ENCODE measurements at regions not wholly inside any gene's neighbourhood (a gene's known extent, or its start where the extent isn't known, plus 50 kb on each side); places are given as distances from the start of the nearest gene placed in this dataset.

DNA sequence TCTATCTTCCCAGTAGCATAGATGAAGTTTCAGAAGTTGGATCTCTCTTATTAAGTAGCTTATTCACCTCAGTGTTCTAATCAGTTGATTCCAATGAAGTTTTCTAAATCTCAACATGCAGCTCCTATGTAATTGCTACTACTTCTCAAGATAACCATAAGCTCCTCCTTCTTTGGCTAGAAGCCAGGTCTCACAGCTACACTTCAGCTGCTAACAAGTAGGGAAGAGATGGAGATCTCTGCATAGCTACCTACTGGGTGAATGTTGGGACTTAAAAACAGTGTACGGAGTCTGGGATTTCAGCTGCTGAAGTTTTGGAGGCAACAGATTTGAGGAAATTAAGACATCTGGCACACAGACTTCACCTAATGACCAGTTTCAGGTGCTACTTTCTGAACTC, 661.0 kb downstream of the SLITRK1 start:
- TF ChIP-seq, protein P1, sequence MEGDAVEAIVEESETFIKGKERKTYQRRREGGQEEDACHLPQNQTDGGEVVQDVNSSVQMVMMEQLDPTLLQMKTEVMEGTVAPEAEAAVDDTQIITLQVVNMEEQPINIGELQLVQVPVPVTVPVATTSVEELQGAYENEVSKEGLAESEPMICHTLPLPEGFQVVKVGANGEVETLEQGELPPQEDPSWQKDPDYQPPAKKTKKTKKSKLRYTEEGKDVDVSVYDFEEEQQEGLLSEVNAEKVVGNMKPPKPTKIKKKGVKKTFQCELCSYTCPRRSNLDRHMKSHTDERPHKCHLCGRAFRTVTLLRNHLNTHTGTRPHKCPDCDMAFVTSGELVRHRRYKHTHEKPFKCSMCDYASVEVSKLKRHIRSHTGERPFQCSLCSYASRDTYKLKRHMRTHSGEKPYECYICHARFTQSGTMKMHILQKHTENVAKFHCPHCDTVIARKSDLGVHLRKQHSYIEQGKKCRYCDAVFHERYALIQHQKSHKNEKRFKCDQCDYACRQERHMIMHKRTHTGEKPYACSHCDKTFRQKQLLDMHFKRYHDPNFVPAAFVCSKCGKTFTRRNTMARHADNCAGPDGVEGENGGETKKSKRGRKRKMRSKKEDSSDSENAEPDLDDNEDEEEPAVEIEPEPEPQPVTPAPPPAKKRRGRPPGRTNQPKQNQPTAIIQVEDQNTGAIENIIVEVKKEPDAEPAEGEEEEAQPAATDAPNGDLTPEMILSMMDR (conservative IDR thresholded peaks at IDR 0.05; ENCODE audit: low read depth in 2 of 2): no peak
- TF ChIP-seq EZH2phosphoT487 (IDR thresholded peaks at IDR 0.05; ENCODE audit: unreplicated experiment): no peak
- TF ChIP-seq POLR2AphosphoS5 (IDR thresholded peaks at IDR 0.05; ENCODE audit: low read depth): no peak
- TF ChIP-seq ZNF114 (CRISPR knock-in tag; IDR thresholded peaks at IDR 0.05): no peak
- TF ChIP-seq JUNB (IDR thresholded peaks at IDR 0.05; ENCODE audit: unreplicated experiment): no peak
- TF ChIP-seq EZH2 (IDR thresholded peaks at IDR 0.05; ENCODE audit: low read depth, unreplicated experiment): no peak
- TF ChIP-seq, protein P2, sequence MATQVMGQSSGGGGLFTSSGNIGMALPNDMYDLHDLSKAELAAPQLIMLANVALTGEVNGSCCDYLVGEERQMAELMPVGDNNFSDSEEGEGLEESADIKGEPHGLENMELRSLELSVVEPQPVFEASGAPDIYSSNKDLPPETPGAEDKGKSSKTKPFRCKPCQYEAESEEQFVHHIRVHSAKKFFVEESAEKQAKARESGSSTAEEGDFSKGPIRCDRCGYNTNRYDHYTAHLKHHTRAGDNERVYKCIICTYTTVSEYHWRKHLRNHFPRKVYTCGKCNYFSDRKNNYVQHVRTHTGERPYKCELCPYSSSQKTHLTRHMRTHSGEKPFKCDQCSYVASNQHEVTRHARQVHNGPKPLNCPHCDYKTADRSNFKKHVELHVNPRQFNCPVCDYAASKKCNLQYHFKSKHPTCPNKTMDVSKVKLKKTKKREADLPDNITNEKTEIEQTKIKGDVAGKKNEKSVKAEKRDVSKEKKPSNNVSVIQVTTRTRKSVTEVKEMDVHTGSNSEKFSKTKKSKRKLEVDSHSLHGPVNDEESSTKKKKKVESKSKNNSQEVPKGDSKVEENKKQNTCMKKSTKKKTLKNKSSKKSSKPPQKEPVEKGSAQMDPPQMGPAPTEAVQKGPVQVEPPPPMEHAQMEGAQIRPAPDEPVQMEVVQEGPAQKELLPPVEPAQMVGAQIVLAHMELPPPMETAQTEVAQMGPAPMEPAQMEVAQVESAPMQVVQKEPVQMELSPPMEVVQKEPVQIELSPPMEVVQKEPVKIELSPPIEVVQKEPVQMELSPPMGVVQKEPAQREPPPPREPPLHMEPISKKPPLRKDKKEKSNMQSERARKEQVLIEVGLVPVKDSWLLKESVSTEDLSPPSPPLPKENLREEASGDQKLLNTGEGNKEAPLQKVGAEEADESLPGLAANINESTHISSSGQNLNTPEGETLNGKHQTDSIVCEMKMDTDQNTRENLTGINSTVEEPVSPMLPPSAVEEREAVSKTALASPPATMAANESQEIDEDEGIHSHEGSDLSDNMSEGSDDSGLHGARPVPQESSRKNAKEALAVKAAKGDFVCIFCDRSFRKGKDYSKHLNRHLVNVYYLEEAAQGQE (IDR thresholded peaks at IDR 0.05; ENCODE audit: unreplicated experiment): no peak
- TF ChIP-seq, protein P3, sequence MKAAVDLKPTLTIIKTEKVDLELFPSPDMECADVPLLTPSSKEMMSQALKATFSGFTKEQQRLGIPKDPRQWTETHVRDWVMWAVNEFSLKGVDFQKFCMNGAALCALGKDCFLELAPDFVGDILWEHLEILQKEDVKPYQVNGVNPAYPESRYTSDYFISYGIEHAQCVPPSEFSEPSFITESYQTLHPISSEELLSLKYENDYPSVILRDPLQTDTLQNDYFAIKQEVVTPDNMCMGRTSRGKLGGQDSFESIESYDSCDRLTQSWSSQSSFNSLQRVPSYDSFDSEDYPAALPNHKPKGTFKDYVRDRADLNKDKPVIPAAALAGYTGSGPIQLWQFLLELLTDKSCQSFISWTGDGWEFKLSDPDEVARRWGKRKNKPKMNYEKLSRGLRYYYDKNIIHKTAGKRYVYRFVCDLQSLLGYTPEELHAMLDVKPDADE (IDR thresholded peaks at IDR 0.05): no peak
- no peak for TF ChIP-seq CREB1 (CRISPR knock-in tag; IDR thresholded peaks at IDR 0.05; ENCODE audit: low read depth)
- no peak for TF ChIP-seq ZNF331 (CRISPR knock-in tag; IDR thresholded peaks at IDR 0.05; ENCODE audit: low read depth)
- TF ChIP-seq, protein P4, sequence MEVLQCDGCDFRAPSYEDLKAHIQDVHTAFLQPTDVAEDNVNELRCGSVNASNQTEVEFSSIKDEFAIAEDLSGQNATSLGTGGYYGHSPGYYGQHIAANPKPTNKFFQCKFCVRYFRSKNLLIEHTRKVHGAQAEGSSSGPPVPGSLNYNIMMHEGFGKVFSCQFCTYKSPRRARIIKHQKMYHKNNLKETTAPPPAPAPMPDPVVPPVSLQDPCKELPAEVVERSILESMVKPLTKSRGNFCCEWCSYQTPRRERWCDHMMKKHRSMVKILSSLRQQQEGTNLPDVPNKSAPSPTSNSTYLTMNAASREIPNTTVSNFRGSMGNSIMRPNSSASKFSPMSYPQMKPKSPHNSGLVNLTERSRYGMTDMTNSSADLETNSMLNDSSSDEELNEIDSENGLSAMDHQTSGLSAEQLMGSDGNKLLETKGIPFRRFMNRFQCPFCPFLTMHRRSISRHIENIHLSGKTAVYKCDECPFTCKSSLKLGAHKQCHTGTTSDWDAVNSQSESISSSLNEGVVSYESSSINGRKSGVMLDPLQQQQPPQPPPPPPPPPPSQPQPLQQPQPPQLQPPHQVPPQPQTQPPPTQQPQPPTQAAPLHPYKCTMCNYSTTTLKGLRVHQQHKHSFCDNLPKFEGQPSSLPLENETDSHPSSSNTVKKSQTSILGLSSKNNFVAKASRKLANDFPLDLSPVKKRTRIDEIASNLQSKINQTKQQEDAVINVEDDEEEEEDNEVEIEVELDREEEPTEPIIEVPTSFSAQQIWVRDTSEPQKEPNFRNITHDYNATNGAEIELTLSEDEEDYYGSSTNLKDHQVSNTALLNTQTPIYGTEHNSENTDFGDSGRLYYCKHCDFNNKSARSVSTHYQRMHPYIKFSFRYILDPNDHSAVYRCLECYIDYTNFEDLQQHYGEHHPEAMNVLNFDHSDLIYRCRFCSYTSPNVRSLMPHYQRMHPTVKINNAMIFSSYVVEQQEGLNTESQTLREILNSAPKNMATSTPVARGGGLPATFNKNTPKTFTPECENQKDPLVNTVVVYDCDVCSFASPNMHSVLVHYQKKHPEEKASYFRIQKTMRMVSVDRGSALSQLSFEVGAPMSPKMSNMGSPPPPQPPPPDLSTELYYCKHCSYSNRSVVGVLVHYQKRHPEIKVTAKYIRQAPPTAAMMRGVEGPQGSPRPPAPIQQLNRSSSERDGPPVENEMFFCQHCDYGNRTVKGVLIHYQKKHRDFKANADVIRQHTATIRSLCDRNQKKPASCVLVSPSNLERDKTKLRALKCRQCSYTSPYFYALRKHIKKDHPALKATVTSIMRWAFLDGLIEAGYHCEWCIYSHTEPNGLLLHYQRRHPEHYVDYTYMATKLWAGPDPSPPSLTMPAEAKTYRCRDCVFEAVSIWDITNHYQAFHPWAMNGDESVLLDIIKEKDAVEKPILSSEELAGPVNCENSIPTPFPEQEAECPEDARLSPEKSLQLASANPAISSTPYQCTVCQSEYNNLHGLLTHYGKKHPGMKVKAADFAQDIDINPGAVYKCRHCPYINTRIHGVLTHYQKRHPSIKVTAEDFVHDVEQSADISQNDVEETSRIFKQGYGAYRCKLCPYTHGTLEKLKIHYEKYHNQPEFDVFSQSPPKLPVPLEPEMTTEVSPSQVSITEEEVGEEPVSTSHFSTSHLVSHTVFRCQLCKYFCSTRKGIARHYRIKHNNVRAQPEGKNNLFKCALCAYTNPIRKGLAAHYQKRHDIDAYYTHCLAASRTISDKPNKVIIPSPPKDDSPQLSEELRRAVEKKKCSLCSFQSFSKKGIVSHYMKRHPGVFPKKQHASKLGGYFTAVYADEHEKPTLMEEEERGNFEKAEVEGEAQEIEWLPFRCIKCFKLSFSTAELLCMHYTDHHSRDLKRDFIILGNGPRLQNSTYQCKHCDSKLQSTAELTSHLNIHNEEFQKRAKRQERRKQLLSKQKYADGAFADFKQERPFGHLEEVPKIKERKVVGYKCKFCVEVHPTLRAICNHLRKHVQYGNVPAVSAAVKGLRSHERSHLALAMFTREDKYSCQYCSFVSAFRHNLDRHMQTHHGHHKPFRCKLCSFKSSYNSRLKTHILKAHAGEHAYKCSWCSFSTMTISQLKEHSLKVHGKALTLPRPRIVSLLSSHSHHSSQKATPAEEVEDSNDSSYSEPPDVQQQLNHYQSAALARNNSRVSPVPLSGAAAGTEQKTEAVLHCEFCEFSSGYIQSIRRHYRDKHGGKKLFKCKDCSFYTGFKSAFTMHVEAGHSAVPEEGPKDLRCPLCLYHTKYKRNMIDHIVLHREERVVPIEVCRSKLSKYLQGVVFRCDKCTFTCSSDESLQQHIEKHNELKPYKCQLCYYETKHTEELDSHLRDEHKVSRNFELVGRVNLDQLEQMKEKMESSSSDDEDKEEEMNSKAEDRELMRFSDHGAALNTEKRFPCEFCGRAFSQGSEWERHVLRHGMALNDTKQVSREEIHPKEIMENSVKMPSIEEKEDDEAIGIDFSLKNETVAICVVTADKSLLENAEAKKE (CRISPR knock-in tag; IDR thresholded peaks at IDR 0.05): no peak
- no peak for TF ChIP-seq NANOG (IDR thresholded peaks at IDR 0.05; ENCODE audit: borderline replicate concordance)
